ENCODE measurements at regions not wholly inside any gene's neighbourhood (a gene's known extent, or its start where the extent isn't known, plus 50 kb on each side); places are given as distances from the start of the nearest gene placed in this dataset.

GRCh38 chr1:25033828-25034705 is 104.0 kb upstream of the RUNX3 start:
- DNase-seq = no peak

- no peak for DNase-seq
Observed at GRCh38 chr1:25033030-25033827, 103.2 kb upstream of the RUNX3 start.

- DNase-seq = peak; percentile 60
Observed at GRCh38 chr1:25031966-25032667, 102.0 kb upstream of the RUNX3 start.

DNA sequence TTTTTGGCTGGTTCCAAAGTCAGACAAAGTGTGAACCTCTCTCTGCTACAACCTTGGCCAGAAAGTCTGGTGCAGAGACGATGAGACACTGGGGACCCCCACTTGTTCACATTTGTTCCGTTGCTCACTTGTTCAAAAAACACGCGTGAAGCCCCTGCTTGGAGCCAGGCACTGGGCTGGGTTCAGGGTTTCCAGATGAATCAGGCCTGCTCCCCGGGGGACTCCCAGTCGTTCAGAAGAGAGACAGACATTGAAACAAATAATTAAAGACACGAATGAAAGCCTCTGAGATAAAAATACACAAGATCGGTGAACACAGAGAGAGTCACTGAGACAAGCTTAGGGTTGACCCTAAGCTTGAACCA is 101.5 kb upstream of the RUNX3 start:
- peak; percentile 59 for DNase-seq

- peak; percentile 68 for DNase-seq
Observed at GRCh38 chr1:25030674-25031589, 100.9 kb upstream of the RUNX3 start.

DNA sequence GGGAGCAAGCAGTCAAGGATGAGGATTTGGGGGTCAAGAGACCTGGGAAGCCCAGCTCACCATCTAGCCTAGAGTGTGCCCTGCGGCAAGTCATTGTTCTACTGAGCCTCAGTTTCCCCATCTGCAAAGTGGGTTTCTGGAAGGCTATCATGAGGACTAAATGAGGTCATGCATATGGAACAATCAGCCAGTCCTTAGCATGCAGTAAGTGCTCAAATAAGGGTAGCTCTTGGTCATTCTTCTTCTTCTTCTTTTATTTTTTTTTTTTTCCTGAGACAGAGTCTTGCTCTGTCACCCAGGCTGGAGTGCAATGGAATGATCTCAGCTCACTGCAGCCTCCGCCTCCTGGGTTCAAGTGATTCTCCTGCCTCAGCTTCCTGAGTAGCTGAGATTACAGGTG is 99.9 kb upstream of the RUNX3 start:
- DNase-seq = no peak

DNA sequence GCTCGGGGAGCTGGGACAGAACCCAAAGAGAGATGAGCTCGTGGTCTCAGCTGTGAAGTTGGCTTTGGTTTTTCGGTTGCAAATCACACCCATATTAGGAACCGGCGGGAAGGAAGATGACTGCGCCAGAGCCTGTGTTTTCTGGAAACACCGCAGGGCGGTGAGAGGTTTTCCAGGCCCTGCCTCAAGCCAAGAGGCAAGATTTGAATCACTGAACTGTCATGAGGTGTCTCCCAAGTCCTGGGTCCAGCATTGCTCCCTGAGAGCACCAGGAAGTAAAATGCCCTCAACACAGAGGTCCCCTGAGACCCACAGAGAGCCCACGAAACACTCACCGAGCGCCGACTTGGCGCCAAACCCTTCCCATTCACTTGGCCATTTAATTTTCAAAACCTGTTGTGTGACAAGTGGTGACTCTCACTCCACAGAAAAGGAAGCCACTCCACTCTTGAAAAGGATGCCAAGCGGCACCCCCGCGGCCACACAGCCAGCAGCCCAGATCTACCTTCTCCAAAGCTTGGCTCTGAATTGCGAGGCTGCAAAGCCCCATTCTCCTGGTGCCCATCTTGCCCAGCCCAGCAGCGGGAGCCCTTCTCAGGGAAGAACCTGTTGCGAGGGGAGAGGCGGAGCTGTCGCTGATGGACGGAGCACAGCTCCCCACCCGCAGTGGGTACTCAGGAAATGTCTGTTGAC is 99.0 kb upstream of the RUNX3 start:
- DNase-seq = peak; percentile 44

DNA sequence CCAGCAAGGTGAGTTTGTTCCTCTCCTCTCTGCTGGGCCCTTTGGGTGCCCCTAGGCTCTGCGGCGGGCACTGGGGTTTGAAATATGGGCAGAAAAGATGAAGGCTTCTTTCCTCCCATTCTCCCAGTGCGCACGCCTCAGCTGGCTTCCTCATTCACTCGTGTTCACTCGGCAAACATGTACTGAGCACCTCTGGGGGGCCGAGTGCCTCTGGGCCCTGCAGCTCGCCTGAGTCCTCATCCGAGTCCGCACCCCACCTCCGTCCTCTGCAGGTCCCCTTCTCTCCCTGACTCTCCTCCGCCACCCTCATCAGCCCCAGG is 98.5 kb upstream of the RUNX3 start:
- no peak for DNase-seq

- DNase-seq = no peak
Observed at GRCh38 chr1:25027822-25028586, 97.9 kb upstream of the RUNX3 start.

DNA sequence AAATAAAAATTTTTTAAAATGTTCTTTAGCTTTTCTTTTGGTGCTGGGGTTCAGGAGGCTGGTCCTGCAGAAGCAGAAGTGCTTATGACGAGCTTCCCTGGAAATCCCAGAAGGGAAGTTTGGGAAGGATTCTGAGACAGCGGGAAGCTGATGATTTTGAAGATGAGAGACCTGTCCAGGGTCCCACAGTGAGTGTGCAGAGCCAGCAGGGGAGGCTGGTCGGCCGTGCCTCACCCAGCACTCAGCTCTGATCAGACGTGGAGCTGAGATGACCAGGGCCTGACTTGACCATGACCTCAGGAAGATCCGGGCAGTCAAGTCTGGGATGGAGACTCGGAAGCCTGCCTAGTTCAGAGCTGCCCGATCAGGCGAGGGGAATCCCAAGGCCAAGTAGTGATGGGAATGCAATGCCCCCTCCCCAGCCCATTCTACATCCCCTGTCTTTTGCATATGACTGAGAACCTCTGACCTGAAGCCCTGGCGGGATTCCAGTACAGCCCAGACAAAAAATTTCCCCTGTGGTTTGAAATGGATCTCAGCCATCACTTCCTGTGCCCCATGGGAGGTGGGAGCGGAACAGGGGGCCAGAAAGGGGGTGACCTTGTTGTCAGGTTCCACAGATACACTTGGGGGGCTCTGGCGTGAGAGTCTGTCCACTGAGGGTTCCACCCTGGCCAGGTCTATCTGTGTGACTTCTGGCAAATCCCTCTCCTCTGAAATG is 96.8 kb upstream of the RUNX3 start:
- DNase-seq = no peak

DNA sequence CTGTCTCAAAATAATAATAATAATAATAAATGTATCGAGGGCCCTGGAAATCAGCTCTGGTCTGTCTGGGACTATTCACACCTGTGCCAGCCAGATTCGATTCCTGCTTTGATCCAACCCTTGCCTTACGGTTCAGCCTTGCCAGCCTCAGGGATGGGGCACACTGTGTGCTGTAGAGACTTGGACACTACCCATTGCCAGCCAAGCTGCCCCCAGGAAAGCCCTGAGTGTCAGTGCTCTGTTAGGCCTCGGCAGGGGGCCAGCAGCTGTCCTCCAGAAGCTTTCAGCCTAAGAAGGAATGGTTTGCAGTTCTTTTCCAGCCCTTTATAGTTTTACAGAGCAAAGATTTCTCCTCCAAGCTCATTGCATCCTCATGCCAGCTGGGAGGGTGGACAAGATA is 96.2 kb upstream of the RUNX3 start:
- no peak for DNase-seq

GRCh38 chr1:25024615-25025350 is 94.7 kb upstream of the RUNX3 start:
- no peak for DNase-seq

- no peak for DNase-seq
Observed at GRCh38 chr1:25023826-25024225, 93.8 kb upstream of the RUNX3 start.

DNA sequence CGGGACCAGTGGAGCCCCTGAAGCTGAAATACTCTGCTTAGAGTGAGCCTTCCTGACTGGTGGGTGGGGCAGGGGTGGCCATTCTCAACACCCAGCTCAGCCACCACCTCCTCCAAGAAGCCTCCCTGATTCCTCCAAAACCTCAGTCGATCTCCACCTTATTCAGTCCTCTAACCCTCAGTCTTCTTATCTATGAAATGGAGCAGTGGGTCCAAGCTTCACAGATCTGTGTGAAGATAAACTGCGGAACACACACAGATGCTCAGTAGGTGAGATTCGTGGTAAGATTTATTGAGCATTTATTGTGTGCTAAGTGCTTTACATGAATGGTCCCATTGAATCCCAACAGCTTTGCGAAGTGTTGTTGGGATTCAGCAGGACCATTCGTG is 93.1 kb upstream of the RUNX3 start:
- DNase-seq = no peak

GRCh38 chr1:25022361-25023189 is 92.5 kb upstream of the RUNX3 start:
- DNase-seq = peak; percentile 92

DNA sequence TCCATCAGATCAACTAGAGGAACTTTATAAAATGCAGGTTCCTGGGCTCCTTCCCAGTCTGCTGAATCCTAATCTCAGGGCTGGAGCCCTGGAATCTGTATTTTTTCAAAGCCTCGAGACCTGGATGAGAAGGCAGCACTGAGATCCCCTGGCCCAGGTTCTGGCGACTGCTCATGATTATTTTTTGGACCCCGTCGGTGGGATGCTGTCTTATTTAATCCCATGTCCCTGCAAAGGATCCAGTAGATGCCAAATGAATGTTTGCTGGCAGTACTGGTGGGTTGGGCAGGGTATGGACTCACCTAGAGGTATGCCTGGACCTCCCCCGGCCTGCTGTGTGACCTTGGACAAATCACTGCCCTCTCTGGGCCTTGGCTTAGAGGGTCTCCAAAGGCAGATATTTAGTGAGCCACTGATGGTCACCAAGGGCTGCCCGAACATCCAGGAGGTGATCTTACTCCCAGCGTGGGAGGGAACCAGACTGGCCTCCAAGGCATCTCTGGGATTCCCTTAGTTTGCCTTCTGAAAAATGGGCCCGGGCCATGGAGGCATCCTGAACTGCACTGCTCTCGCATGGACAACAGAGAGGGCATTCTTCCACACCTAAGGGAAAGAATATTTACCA is 91.6 kb upstream of the RUNX3 start:
- DNase-seq = no peak

GRCh38 chr1:25020851-25021590 is 90.9 kb upstream of the RUNX3 start:
- DNase-seq = no peak
